ENCODE measurements at regions not wholly inside any gene's neighbourhood (a gene's known extent, or its start where the extent isn't known, plus 50 kb on each side); places are given as distances from the start of the nearest gene placed in this dataset.
"Not testable (repeated sequence)": the region's sequence is repeated elsewhere in the genome, so short reads cannot be mapped to it uniquely, and the experiment has no call there.

DNA sequence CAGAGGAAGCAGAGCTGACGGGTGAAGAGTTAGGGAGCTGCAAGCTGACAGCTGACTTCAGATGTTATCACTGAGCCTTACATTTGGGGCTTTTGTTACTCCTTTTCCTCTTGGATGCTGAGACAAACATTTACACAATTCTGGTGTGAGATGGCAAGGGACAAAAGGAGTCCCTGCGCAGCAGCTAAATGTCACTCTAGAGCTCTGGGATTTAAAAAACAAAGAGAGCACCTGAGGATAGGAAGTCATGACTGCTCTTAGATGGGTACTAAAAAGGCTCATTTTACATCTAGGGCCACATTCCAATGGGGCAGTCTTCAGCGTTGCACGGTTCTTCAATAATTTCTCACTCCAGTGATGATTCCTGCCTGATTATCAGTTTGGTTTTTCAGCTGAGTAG lies 204.5 kb downstream of the RAB38 start:
- no peak for DNase-seq

DNA sequence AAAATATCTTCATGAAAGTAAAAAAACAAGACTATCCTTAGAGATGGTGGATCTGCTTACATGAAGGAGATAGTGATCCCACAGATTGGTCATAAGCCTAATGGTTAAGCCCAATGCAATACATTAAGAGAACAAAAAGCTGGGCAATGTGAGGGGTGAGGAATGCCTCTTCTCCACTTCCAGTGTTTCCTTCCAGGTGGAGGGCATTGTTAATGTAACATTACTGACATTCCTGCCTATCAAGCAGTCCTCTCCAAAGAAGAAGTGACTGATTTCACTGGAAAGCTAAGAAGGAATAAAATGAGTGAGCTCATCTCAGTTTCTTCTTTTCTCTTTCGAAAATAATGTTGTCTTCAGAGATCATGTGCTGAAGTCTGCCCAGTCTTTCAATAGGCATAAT lies 207.8 kb downstream of the RAB38 start:
- no peak for DNase-seq

DNA sequence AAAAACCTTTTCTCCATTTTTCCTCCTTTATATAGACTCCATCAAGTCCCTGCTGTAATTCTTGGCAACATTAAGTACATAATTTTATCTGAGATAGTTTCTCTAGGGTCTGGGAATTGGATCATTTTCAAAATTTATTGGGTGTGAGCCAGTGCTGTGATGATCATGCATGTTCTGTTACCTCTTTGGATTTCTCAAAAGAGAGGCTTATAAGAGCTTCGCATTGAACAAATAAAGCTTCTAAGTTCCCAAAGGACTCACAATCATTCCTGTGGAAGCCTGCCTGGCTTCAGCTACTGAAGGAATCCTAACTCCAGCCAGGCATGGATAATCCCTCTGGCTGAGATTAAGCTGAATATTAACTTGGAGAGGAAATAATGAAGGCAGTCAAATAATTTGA lies 208.5 kb downstream of the RAB38 start:
- no peak for DNase-seq

GRCh38 chr11:87966216-87966615 lies 209.0 kb downstream of the RAB38 start:
- no peak for DNase-seq

DNA sequence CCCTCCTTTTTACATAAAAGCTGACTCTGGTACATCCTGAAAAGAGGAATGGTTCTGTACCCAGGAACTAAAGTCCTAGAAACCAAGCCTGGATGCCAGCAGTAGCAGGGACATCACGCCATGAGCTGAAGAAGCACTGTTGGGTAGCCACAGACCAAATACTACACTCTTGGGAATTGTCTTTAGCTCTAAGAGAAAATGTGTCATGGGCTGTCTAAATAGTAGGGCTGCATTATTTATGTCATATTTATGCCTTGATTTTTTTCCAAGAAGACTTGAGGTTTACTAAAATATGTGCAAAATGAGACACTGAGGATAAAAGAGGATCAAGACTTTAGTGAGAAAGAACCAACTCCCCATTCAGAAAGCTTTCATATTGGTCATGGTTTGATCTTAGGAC lies 213.6 kb downstream of the RAB38 start:
- no peak for DNase-seq

DNA sequence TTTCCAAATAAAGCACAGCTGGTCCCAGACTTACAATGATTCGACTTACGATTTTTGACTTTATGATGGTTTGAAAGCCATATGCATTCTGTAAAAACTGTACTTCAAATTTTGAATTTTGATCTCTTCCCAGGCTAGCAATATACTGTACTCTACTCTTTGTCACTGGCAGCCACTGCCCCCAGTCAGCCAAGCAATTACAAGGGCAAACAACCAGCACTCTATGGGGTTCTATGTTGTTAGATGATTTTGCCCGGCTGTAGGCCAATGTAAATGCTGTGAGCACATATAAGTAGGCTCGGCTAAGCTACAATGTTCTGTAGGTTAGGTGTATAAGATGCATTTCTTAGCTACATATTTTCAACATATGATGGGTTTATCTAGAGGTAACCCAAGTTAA lies 217.3 kb downstream of the RAB38 start:
- DNase-seq: no peak

DNA sequence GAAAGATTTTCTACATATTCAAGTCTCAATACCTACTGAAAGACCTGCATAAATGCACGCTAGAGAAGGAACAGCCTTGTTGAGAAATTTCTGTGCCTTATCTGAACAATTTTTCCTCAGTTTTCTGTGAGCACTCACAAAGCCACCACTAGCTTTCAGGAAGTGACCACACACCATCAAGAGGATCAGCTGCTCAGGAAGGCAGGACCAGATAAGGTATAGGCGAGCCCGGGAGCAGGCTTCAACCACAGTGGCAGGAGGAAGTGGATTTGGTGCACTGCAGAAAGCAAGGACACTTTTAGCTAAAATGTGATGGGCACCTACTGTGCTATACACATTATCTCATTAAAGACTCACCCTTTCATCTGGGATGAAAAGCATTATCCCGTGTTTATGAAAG lies 220.8 kb downstream of the RAB38 start:
- DNase-seq: no peak

DNA sequence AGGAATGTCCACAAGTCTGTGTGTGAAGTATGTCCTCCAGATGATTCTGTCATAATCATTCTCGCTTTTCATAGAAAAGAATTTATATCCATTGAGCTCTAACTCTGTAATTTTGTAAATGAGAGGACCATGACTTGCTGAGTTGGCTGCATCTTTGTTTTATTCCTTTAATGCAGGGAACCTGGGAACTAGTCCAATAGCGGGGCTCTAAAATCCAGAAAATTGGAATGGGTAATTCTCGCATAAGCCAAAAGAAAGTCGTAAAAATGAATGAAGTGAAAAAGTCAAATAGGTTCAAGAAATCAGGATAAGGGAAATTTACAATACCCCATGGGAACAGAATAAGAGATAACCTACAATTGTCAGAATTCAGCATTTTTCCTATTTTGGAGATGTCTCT lies 232.5 kb downstream of the RAB38 start:
- DNase-seq: no peak

DNA sequence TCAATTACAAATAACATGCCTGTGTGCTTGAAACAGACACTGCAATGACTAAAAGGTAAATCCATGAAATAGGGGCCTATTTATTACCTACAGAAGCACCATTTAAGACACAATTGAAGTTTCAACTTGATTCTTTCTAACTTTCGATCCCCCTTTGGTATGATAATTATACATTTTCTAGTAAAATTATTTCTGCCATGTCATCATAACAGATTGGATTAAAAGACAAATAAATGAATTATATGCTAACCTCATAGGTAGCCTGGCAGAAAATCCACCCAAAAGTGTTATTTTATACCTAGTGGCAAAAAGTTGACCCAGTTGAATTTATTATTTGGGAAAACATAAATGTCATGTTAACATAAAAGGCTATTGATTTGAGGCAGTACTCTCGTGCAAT lies 241.1 kb downstream of the RAB38 start:
- DNase-seq: no peak

- no peak for DNase-seq
Observed at GRCh38 chr11:87926250-87926970, 248.8 kb downstream of the RAB38 start.

DNA sequence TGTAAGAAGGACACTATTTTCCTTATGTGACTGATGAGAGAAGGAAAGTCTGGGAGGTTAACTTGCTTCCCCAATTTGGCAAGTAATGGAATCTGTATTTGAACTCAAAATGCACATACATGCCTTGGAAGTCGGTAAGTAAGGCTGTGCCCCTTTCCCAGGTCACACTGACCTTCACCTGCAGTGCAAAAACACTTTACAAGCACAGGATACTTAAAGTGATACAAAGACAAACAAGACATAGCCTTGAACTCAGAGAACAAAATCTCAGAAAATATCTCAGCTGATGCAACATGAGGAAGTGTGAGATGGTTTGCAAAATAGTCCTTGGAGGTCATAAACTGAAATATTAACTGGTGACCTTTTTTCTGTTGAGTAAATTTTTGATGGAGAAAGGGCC lies 251.1 kb downstream of the RAB38 start:
- no peak for DNase-seq

- DNase-seq: no peak
Observed at GRCh38 chr11:87917111-87917510, 258.1 kb downstream of the RAB38 start.

GRCh38 chr11:87909178-87909577 lies 266.1 kb downstream of the RAB38 start:
- no peak for DNase-seq

DNA sequence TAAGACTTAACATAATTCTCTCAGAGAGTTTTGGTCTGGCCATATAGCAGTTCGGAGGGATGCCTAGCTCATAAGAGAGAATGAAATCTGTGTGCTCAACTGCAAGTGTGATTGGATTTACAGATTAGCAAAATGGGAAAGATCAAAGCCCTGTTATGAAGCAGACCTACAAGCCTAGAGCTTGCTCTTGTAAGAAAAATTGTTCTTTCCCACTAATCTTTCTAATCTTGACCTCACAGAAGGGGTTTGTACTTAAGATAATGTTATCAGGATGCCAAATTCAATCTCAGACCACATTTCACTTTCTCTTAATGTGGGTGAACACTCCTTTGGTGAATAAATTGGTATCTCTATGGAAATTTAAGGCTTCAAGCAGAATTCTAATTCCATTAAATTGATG lies 267.2 kb downstream of the RAB38 start:
- no peak for DNase-seq

GRCh38 chr11:87903345-87903744 lies 271.9 kb downstream of the RAB38 start:
- DNase-seq: no peak

GRCh38 chr11:87901341-87901740 lies 273.9 kb downstream of the RAB38 start:
- DNase-seq: no peak

- DNase-seq: no peak
Observed at GRCh38 chr11:87897921-87898320, 277.3 kb downstream of the RAB38 start.

GRCh38 chr11:87897071-87897470 lies 278.2 kb downstream of the RAB38 start:
- no peak for DNase-seq

GRCh38 chr11:87894961-87895360 lies 280.3 kb downstream of the RAB38 start:
- DNase-seq: no peak

- no peak for DNase-seq
Observed at GRCh38 chr11:87892291-87892690, 283.0 kb downstream of the RAB38 start.

- no peak for DNase-seq
Observed at GRCh38 chr11:87889126-87889525, 286.1 kb downstream of the RAB38 start.

DNA sequence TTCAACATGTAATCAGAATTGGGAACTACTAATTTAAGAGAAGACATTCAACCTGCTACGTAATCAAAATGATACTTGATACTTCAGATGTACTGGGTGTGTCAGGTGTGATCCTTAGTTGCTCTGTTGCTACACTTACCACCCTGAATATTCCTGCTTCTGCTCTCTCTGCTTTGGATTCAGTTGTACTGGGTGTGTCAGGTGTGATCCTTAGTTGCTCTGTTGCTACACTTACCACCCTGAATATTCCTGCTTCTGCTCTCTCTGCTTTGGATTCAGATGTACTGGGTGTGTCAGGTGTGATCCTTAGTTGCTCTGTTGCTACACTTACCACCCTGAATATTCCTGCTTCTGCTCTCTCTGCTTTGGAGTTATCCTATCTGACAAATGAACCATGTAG lies 290.2 kb downstream of the RAB38 start:
- DNase-seq: not testable (repeated sequence)

DNA sequence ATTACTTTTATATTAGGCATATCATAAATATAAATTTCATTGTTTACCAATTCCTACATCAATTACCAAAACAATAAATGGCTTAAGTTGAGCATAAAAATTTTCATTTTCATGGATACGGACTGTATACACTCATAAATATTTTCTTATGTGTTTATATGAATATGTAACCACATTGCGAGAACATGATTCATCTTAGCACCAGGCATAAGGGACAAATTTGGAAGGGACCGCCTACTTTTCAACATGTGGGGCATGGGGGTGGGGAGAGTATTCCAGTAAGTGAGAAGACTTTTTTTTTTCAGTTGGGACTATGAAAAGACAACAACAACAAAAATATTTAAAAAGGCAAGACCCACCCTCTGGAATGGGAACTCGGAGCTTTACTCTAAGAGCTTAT lies 296.1 kb downstream of the RAB38 start:
- DNase-seq: no peak

DNA sequence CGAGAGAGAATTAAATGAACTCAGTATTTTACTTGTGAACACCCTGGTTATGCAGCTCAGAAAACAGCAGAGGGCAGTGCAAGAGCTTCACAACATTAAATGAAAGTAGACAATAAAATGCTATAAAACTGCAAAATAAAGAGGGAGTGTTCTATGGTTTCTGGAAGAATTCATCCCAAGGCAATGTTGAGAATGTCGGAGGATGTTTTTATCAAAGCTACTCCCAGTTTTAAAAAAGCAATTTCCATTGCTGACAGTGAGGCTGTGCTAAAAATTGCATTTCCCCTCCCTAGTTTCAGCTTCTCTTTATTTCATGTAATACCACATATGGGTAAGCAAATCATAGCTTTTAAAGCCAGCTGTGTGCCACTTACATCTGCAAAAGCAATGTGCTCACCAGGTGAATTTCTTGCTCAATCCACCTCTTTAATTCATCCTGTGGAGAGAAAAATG lies 296.8 kb downstream of the RAB38 start:
- DNase-seq: no peak

- DNase-seq: no peak
Observed at GRCh38 chr11:87871056-87871455, 304.2 kb downstream of the RAB38 start.

Data from NCI-H1436 treated with DMSO at 0.1 percent for 48 hours (cell line).